Karpas-422 (cell line): ENCODE measurements at regions not wholly inside any gene's neighbourhood (a gene's known extent, or its start where the extent isn't known, plus 50 kb on each side); places are given as distances from the start of the nearest gene placed in this dataset.

Experiments used
- DNase-seq: peaks from one replicate; pipeline ENCODE4 v3.0.0-alpha.2; 2015
- H2AFZ ChIP-seq: fragments of 200-600 bp; sonication (generic); 2 replicates; pipeline ENCODE4 v1.6.1; 2014; ENCODE audit warnings: antibody characterized with exemption, low read length, mixed read lengths
- H3K27ac ChIP-seq: fragments of 200-600 bp; sonication (generic); 2 replicates; pipeline ENCODE4 v1.5.1; 2014; ENCODE audit warnings: mild to moderate bottlenecking, low read length, moderate library complexity
- H3K27me3 ChIP-seq: fragments of 200-600 bp; sonication (generic); 2 replicates; pipeline ENCODE4 v1.6.1; 2014; ENCODE audit warnings: low read length, mixed read lengths
- H3K36me3 ChIP-seq: fragments of 200-600 bp; sonication (generic); 2 replicates; pipeline ENCODE4 v1.6.1; 2014; ENCODE audit warnings: low read length, mixed read lengths; ENCODE audit not compliant: insufficient read depth
- H3K4me1 ChIP-seq: fragments of 200-600 bp; sonication (generic); 2 replicates; pipeline ENCODE4 v1.6.1; 2014; ENCODE audit warnings: mild to moderate bottlenecking, low read length, mixed read lengths
- H3K4me2 ChIP-seq: fragments of 200-600 bp; sonication (generic); 2 replicates; pipeline ENCODE4 v1.6.1; 2014; ENCODE audit warnings: low read length, low read depth, mild to moderate bottlenecking; ENCODE audit not compliant: poor library complexity, severe bottlenecking
- H3K4me3 ChIP-seq: fragments of 200-600 bp; sonication (generic); 2 replicates; pipeline ENCODE4 v1.5.1; 2014; ENCODE audit warnings: mild to moderate bottlenecking, antibody characterized with exemption, low read length, mixed read lengths
- H3K79me2 ChIP-seq: fragments of 200-600 bp; sonication (generic); 2 replicates; pipeline ENCODE4 v1.6.1; 2014; ENCODE audit warnings: mild to moderate bottlenecking, low read length, mixed read lengths
- H3K9ac ChIP-seq: fragments of 200-600 bp; sonication (generic); 2 replicates; pipeline ENCODE4 v1.6.0; 2014; ENCODE audit warnings: low read length
- H3K9me2 ChIP-seq: fragments of 200-600 bp; sonication (generic), shearing (Covaris generic); replicated peaks from 2 replicates; pipeline ENCODE4 v1.6.0; 2014; ENCODE audit warnings: mild to moderate bottlenecking, low read length, moderate library complexity; ENCODE audit not compliant: insufficient read depth
- H3K9me3 ChIP-seq: fragments of 300-700, 200-600 bp; sonication (generic); 2 replicates; pipeline ENCODE4 v1.6.1; 2014; ENCODE audit warnings: low read length, mixed read lengths
- H4K20me1 ChIP-seq: fragments of 200-600 bp; sonication (generic); 2 replicates; pipeline ENCODE4 v1.6.1; 2014; ENCODE audit warnings: mild to moderate bottlenecking, antibody characterized with exemption, low read length, low read depth; ENCODE audit not compliant: insufficient read depth

DNA sequence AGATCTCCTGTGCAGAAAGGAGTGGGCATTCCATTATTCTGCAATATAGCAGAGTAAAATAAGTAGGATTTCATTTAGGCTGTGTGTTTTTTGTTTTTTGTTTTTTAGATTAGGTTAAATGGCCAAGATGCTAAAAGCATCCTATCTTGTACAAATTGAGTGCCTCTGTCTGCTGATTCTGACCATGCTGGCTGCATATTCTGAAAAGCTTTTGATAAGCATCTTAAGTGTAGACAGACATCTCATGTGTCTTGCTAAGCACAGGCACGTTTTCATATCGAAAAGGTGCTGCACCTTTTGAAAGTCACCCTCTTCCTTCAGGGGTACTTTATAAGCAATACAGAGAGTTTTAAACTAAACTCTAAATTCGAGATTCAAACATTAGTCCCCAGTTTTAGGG, 74.0 kb upstream of the BCL11A start:
- Histone ChIP-seq H3K27ac (no peak overlapping the region), H2AFZ (no peak overlapping the region), H3K27me3 (no peaks in the 10 kb centered on the region), H3K9me3 (no peaks in the 10 kb centered on the region), H3K4me2 (no peak overlapping the region), H3K9ac (no peak overlapping the region), H3K79me2 (no peaks in the 10 kb centered on the region), H4K20me1 (no peaks in the 10 kb centered on the region), H3K4me3 (no peak overlapping the region), H3K9me2 (no peaks in the 10 kb centered on the region), H3K36me3 (no peaks in the 10 kb centered on the region), H3K4me1 (no peaks in the 10 kb centered on the region)
- no peak for DNase-seq

GRCh38 chr2:60628026-60628425, 74.6 kb upstream of the BCL11A start:
- no peaks in the 10 kb centered on the region for H3K27me3 ChIP-seq
- H3K79me2 ChIP-seq, result no peaks in the 10 kb centered on the region

DNA sequence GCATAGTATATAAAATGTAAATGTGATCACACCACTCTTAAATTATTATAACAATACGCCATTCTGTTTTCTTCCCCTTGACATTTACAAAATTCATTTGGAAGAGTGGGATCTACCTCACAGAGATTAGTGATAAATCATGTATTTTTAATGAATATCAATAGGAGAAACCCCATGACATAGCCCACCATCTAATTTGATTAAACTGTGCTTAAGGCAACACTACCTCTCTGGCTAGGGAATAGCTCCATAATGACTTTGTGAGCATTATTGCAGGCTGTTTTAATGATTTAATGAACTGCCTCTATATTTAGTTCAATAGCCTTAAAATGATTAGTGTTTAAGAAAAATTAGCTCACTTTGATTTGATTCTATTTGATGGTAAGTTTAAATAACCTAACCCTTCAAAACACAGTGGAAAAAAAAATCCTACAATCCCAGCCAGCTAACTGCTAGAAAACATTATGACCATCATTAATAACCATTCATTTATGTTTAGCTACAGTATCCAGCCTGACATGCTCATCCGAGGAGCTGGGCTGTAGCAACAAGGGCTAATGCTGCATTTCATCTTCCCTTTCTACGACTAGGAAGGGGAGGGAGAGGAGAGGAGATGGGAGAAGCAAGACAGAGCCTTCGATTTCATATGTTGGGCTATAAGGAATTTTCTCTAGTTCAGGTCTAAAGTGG, 75.3 kb upstream of the BCL11A start:
- Histone ChIP-seq H4K20me1 (no peaks in the 10 kb centered on the region), H3K9me3 (no peaks in the 10 kb centered on the region), H3K9me2 (no peaks in the 10 kb centered on the region), H3K4me2 (no peak overlapping the region), H3K4me3 (no peak overlapping the region), H3K4me1 (no peaks in the 10 kb centered on the region), H3K27ac (no peak overlapping the region), H3K27me3 (no peaks in the 10 kb centered on the region), H3K9ac (no peak overlapping the region), H3K36me3 (no peaks in the 10 kb centered on the region), H2AFZ (no peak overlapping the region), H3K79me2 (no peaks in the 10 kb centered on the region)
- no peak for DNase-seq

More at GRCh38 chr2:60628026-60628425, 74.6 kb upstream of the BCL11A start:
- Histone ChIP-seq H3K4me1 (no peaks in the 10 kb centered on the region), H3K9me2 (no peaks in the 10 kb centered on the region), H3K9me3 (no peaks in the 10 kb centered on the region), H3K4me3 (no peak overlapping the region), H3K36me3 (no peaks in the 10 kb centered on the region), H4K20me1 (no peaks in the 10 kb centered on the region), H2AFZ (no peak overlapping the region), H3K4me2 (no peak overlapping the region), H3K27ac (no peak overlapping the region), H3K9ac (no peak overlapping the region)
- no peak for DNase-seq

DNA sequence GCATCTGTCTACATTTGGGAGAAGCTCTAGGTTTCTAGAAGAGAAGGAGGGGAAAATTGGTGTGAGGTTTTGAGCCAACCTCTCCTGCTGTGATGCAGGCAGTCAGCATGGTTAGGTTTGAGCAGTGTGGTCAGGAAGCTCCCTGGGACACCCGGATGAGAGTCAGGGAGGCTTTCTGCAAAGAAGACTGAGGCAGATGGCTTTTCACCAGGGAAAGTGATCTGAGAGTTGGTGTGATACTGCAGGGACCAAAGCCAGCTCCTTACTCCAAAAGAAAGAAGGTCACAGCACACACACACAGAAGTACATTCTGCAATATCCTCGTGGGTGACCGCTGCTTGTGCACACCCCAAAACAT, 75.8 kb upstream of the BCL11A start:
- no peak overlapping the region for H3K9ac ChIP-seq
- H3K27ac ChIP-seq, result no peak overlapping the region
- no peak overlapping the region for H3K4me2 ChIP-seq
- no peak overlapping the region for H3K4me3 ChIP-seq
- H3K36me3 ChIP-seq, result no peaks in the 10 kb centered on the region
- no peaks in the 10 kb centered on the region for H3K9me3 ChIP-seq
- no peaks in the 10 kb centered on the region for H3K4me1 ChIP-seq
- H4K20me1 ChIP-seq, result no peaks in the 10 kb centered on the region
- no peaks in the 10 kb centered on the region for H3K27me3 ChIP-seq
- no peak for DNase-seq
- H3K9me2 ChIP-seq, result no peaks in the 10 kb centered on the region
- no peak overlapping the region for H2AFZ ChIP-seq
- H3K79me2 ChIP-seq, result no peaks in the 10 kb centered on the region

- Histone ChIP-seq H3K27ac (no peak overlapping the region), H2AFZ (no peak overlapping the region), H3K4me2 (no peak overlapping the region), H3K9ac (no peak overlapping the region), H3K36me3 (no peaks in the 10 kb centered on the region), H3K9me3 (no peaks in the 10 kb centered on the region), H3K27me3 (no peaks in the 10 kb centered on the region), H3K4me1 (peaks cover 2% of the 10 kb centered on the region), H3K4me3 (no peak overlapping the region), H3K79me2 (no peaks in the 10 kb centered on the region), H4K20me1 (no peaks in the 10 kb centered on the region), H3K9me2 (no peaks in the 10 kb centered on the region)
- DNase-seq, result no peak
These were observed 76.4 kb upstream of the BCL11A start for GRCh38 chr2:60629801-60630385.

- no peak overlapping the region for H2AFZ ChIP-seq
- no peak for DNase-seq
- no peaks in the 10 kb centered on the region for H3K36me3 ChIP-seq
These were observed 80.2 kb upstream of the BCL11A start for GRCh38 chr2:60633615-60634014.

DNA sequence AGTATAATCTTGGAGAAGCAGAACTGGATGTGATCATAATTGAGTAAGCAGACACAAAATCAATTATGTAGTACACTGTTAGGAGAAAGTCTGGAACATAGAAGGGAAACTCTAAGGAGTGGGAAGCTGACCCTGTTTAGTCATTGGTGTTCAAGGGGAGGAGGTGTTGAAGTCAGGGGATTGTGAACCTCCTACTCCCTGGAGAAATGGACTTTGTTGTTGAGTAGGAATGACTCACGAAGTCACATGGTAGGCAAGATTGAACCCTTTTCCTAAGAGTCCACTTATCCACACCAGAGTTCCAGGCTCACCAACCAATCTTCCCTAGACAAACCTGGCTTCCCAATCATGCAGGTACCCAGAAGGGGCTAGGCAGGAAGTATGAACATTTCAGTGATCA, 81.0 kb upstream of the BCL11A start:
- no peak overlapping the region for H2AFZ ChIP-seq
- H3K4me1 ChIP-seq, result peaks cover 6% of the 10 kb centered on the region
- no peak overlapping the region for H3K4me2 ChIP-seq
- H3K36me3 ChIP-seq, result no peaks in the 10 kb centered on the region
- H4K20me1 ChIP-seq, result no peaks in the 10 kb centered on the region
- no peak for DNase-seq
- H3K9me3 ChIP-seq, result no peaks in the 10 kb centered on the region
- no peaks in the 10 kb centered on the region for H3K27me3 ChIP-seq
- H3K4me3 ChIP-seq, result no peak overlapping the region
- no peak overlapping the region for H3K9ac ChIP-seq
- no peak overlapping the region for H3K27ac ChIP-seq
- no peaks in the 10 kb centered on the region for H3K79me2 ChIP-seq
- no peaks in the 10 kb centered on the region for H3K9me2 ChIP-seq

More at GRCh38 chr2:60633615-60634014, 80.2 kb upstream of the BCL11A start:
- H3K27me3 ChIP-seq, result no peaks in the 10 kb centered on the region
- H3K4me3 ChIP-seq, result no peak overlapping the region
- H3K4me1 ChIP-seq, result peaks cover 6% of the 10 kb centered on the region
- H3K9me3 ChIP-seq, result no peaks in the 10 kb centered on the region
- no peak overlapping the region for H3K27ac ChIP-seq
- no peak overlapping the region for H3K4me2 ChIP-seq
- no peaks in the 10 kb centered on the region for H3K9me2 ChIP-seq
- H4K20me1 ChIP-seq, result no peaks in the 10 kb centered on the region
- no peaks in the 10 kb centered on the region for H3K79me2 ChIP-seq
- H3K9ac ChIP-seq, result no peak overlapping the region

- Histone ChIP-seq H3K4me2 (peak overlapping the region; percentile 0), H4K20me1 (no peaks in the 10 kb centered on the region), H2AFZ (no peak overlapping the region), H3K27me3 (no peaks in the 10 kb centered on the region), H3K9ac (no peak overlapping the region), H3K36me3 (no peaks in the 10 kb centered on the region), H3K4me1 (peaks cover 20% of the 10 kb centered on the region), H3K4me3 (no peak overlapping the region), H3K79me2 (no peaks in the 10 kb centered on the region), H3K27ac (no peak overlapping the region), H3K9me3 (no peaks in the 10 kb centered on the region), H3K9me2 (no peaks in the 10 kb centered on the region)
- peak; percentile 82 for DNase-seq
These were observed 88.6 kb upstream of the BCL11A start for GRCh38 chr2:60641811-60642788.
